COR-L47 (cell line): ENCODE measurements at regions not wholly inside any gene's neighbourhood (a gene's known extent, or its start where the extent isn't known, plus 50 kb on each side); places are given as distances from the start of the nearest gene placed in this dataset.

Experiments
- DNase-seq: peaks from one replicate; lab custom pipeline; 2025; lab: John Stamatoyannopoulos, UW

GRCh38 chr5:92930057-92930456 lies 651.0 kb downstream of the NR2F1-AS1 start:
- no peak for DNase-seq

GRCh38 chr5:92927291-92927778 lies 653.7 kb downstream of the NR2F1-AS1 start:
- peak; percentile 71 for DNase-seq

DNA sequence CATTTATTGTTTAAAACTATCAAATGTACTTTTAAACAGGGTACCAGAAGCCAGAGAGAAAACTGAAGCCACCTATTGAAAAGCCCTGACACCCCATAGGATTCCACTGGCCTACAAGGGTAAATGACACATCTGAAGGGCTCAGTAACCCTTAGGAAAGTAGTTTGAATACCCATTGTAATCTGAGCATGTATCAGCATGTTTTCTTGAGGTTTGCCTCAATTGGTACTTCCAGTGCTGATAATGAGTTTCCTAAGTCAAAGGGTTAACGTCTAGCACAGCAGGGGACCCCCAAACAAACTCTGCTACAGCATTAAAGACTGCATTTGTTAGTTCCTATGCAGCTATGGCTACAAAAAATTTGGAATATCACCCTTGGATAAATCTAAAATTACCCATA lies 657.1 kb downstream of the NR2F1-AS1 start:
- DNase-seq: no peak

DNA sequence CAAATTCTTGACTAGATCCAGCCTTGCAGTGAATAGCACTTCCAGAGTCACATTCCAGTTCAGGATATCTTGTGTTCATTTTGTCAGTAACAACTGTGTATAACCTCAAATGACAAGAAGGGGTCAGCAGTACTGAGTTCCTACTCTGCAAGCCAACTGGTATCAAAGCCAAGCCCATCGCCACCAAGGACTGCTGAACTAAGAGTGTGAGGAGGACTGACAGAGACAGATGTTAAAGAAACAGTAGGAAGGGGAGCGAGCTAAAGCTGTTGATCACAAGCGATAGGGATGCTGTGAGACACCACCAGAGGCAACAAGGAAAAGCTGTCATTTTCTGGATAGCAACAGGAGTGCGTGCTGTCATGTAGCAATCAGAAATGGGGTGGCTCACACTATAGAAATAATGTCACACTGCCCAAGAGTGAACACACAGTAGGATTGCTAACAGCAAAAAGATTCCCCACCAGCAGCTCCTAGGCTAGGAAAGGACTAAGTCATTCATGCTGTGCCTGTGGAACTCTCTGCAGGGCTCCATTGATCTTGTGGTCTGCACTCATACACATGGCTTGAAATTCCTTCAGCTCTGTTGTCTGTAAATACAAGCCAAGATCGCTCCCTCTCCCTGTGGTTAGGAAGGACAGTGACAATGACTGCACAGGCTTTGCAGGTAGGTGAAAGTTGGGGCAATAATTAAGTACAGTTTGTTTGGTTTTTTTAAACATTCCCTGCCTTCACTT lies 658.6 kb downstream of the NR2F1-AS1 start:
- no peak for DNase-seq

DNA sequence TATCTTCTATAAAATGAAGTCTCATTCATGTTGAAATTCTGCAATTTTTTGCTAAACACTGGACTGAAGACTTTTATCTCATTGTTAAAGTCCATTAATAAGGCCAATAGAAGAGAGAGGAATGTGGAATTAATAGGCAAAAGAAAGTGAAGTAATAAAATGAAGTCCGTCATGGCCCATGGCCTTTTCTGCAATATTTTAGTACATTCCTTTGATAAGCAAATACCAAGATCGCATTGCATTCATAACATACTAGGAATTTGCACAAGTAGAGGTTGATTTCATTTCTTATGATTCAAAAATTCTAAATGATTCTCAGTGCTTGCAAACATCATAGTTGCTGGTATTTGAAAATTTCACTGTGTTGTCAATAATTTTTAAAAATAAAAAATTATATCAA lies 664.0 kb downstream of the NR2F1-AS1 start:
- no peak for DNase-seq

DNA sequence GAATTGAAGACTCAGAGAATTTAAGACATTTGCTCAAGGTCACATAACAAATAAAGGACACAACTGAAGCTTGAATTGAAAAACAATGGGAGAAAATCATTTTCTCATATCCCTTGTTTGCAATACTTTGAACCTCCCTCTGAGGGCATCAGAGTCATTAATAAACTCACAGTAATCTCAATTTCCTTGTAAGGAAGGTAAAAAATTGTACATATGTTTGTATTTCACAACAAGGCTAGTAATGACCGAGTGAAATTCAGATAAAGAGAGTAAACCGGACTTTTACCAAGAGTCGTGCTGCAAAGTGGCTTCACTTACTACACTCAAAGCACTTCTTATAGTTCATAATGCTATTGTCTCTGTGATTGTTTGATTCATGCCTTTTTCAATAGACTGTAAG lies 665.0 kb downstream of the NR2F1-AS1 start:
- no peak for DNase-seq

DNA sequence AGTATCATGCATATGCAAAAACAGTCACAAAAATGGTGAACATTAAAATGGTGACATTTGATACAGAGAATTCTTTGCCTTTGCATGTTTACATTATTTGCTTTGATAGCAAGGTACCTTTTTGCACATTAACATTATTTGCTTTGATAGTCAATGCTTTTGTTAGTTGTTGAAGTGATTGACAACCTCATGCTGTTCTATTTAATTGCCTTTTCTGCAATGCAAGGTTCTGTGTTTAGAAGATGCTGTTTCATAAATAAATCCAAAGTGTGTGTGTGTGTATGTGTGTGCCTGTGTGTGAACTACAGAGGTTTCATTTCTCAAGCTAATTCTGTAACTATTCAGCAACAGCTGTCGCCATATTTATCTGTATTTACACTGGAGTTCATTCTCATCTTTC lies 668.7 kb downstream of the NR2F1-AS1 start:
- DNase-seq: peak; percentile 27

DNA sequence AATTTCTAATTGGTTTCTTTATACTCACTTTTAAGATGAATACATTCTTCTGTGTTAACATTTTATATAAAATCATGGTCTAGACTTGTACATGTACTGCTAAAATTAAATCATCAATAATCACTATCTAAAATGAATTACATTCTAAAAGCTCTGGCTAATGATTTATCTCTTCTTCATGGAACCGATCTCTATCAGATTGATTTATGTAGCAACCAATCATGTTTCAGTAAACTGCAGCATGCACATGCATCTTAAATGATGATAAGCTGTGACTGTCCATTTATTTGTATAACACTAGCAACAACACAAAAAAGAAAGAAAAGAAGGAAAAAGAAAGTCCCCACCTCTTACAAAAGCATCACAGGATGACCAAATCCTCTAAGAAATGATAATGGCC lies 669.2 kb downstream of the NR2F1-AS1 start:
- DNase-seq: no peak

- no peak for DNase-seq
These were observed 669.7 kb downstream of the NR2F1-AS1 start for GRCh38 chr5:92911293-92911692.

DNA sequence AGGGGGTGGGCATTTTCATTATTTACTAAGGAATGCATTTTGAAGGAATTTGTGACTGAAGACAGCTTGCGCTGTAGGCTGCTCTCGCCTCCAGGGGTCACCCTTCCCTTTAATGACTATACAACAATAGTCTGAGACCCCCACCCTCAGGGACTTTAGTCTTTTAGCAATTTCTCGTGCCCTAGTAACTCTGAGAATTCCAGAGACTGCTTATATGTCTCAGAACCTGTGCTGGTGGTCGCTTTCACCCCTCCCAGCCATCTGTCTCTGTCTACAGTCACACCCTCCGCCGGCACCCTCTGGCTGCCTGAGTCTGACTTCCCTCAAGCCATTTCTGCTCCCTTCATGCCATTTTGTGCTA lies 671.4 kb downstream of the NR2F1-AS1 start:
- DNase-seq: peak; percentile 48

DNA sequence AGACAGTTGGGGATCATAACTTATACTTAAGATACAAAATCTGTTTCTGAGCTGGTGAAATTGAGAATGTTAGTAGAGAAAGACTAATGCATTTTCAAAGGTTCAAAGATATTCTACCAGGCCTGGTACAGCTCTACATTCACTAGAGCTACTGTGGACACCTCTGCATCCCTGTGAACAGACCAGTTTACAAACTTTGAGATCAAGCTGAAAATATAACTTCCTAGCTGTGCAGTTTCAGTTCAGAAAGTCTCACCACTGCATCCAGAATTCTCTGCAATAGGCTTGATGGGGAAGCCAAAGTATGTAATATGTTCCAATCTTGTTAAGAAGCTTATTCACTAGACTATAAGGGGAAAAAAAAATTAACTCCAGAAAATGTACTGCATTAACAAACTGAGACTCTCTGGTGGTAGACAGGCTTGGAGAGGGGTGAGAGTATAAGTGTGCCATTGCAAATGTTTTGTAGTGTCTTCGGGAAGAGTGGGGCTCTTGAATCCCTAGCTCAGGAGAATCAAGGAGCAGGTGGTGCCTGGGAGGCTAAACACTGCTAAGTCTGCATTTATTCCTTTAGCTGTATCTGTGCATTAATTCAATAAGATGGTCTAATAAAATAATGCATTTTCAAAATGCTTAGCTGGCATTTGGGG lies 671.9 kb downstream of the NR2F1-AS1 start:
- DNase-seq: no peak

- no peak for DNase-seq
These were observed 672.9 kb downstream of the NR2F1-AS1 start for GRCh38 chr5:92907938-92908606.

GRCh38 chr5:92906798-92907376 lies 674.1 kb downstream of the NR2F1-AS1 start:
- no peak for DNase-seq

DNA sequence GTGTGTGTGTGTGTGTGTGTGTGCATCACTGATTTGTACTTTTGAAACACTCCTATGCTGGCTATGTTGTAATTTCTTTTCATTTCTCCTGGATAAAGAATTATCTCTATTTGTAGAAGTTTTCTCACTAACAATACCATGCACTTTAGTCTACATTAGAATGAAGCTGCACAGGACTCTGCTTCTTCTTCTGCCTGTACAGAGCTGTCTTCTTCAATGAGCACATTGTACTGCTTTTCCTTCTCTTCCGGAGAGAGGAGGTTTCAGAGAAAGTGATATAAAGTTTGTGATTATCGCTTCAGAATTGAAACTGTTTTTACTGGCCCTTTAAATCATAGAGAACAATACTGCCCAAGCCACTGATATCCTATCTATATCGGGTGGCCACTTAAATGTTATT lies 677.0 kb downstream of the NR2F1-AS1 start:
- no peak for DNase-seq

- DNase-seq: no peak
These were observed 681.4 kb downstream of the NR2F1-AS1 start for GRCh38 chr5:92899611-92900010.

GRCh38 chr5:92896722-92897121 lies 684.3 kb downstream of the NR2F1-AS1 start:
- DNase-seq: no peak

DNA sequence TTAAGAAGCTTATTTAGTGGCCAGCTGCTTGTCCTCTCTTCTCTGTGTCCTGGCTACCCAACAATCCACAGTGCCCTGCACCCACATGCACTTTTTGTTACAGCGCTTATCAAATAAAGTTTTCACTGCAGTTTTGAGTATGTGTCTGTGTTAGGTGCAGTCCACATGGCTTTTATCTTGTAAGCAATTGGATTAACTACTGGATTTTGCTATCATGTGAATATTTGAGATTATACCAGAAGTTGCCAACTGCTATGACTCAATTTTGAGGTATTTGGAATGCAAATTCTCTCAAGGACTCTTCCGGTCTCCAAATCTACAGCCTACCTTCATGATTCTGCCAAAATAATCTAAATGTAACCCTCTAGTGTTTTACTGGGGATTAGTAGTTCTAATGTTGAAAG lies 690.2 kb downstream of the NR2F1-AS1 start:
- DNase-seq: no peak

DNA sequence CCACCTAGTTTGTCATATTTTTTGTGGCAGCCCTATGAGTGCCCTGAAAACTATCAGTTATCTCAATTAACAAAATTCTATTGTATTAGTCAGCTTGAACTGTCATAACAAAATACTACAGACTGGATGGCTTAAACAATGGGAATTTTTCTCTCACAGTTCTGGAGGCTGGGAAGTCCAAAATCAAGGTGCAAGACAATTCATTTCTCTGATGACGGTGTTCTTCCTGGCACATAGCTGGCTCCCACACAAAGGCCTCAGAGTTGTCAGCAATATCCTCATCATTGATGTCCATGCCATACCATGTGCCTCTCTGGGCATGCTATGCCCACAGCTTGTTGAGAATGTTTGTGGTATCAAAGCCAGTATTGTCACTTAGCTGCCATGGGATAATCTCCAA lies 691.9 kb downstream of the NR2F1-AS1 start:
- no peak for DNase-seq

GRCh38 chr5:92887254-92887653 lies 693.8 kb downstream of the NR2F1-AS1 start:
- DNase-seq: no peak

DNA sequence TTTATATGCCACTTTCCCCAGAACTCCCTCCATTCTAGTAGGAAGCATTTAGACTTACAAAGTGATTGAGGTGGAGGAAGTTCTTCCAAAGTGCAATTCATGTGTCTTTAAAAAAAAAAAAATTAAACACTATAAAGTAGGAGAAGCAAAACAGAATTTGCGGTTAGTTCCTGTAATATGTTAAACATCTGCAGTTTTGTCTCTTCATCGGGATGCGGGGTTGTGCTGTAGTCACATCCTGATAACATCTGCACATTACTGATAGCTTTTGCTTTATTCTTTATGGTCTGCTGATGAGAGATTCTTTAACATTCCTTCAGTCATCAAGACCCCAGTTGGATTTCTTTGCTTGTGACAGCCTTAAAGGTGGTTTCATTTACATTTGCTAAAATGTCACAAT lies 694.3 kb downstream of the NR2F1-AS1 start:
- DNase-seq: no peak

DNA sequence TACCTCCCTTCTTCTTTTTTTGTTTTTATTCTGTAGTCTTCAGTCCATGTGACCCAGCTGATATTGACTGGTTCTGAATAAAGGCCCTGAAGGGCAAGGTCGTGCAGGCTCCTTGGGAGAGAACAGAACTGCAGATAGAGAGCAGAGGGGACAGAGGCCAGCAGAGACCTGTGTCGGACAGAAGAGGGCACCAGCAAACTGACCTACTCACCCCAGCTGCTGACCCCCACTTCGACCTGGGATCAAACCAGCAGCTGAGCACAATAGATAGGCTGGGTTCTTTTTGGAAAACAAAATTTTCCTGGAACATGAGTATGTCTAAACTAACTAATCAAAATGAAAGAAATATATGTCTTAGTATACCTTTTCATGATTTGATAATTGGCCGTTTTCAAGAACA lies 695.1 kb downstream of the NR2F1-AS1 start:
- no peak for DNase-seq

DNA sequence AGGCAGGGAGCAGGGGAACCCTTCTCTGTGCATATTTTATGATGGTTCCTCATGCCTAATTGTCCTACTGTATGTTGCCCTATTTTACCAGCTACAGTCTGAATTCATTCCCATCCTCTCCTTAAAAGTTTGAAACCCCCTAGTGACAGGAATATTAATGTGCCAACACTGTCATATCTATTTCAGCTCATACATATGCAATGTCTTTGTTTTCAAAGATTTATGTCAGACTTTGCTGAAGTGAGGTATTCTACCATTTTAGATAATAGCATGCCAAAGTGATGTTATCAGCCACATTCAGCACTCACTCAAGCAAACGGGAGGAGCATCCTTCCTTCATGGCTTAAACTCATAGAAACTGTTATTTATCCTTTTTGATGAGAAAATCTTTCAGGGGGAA lies 696.5 kb downstream of the NR2F1-AS1 start:
- no peak for DNase-seq
